ENCODE measurements at regions not wholly inside any gene's neighbourhood (a gene's known extent, or its start where the extent isn't known, plus 50 kb on each side); places are given as distances from the start of the nearest gene placed in this dataset.

- intact Hi-C loops (cut with micrococcal nuclease), result no loop called here
- no peaks in the 10 kb centered on the region for H4K20me1 ChIP-seq (replicated peaks; ENCODE audit: control insufficient read depth, insufficient read depth, low read length)
- H2AFZ ChIP-seq (ENCODE audit: low read depth, low read length), result peak overlapping the region; percentile 55; the same call in 1 of the 2 replicates
- DNase-seq (ENCODE audit: extremely low read depth in 1 of 4, low spot score in 3 of 4) (peak; percentile 13 to 38 (median 25)), ATAC-seq (peak; percentile 71), FAIRE-seq (no peak)
- H3K4me1 ChIP-seq (replicated peaks in 1 of 2; ENCODE audit: control insufficient read depth in 2 of 2, insufficient read depth in 2 of 2, low read length in 2 of 2), result no peaks in the 10 kb centered on the region; a peak in 1 of 5 replicates
- peaks cover 2% of the 10 kb centered on the region; the same call in 1 of the 2 replicates for H3K9me3 ChIP-seq (replicated peaks; ENCODE audit: control insufficient read depth, insufficient read depth, low read depth, low read length)
- no peak overlapping the region for H3K27ac ChIP-seq (ENCODE audit: extremely low read depth, low read depth, low read length)
- no peak overlapping the region for H3K4me3 ChIP-seq
- H3K36me3 ChIP-seq (ENCODE audit: control insufficient read depth, insufficient read depth, low read length), result no peaks in the 10 kb centered on the region
- H3K9ac ChIP-seq (ENCODE audit: insufficient read depth in 1 of 2, low read depth in 2 of 2, low read length in 2 of 2), result no peak overlapping the region
- peak; percentile 45 for TF ChIP-seq CBFA2T3 (IDR thresholded peaks at IDR 0.05)
- TF ChIP-seq CHD7 (IDR thresholded peaks at IDR 0.05; ENCODE audit: low read depth, low read length), result no peak
- TF ChIP-seq PKNOX1 (IDR thresholded peaks at IDR 0.05), result peak; percentile 81
- TF ChIP-seq ESRRB (CRISPR knock-in tag; IDR thresholded peaks at IDR 0.05; ENCODE audit: borderline replicate concordance), result no peak
- no peaks in the 10 kb centered on the region for H3K79me2 ChIP-seq (ENCODE audit: control insufficient read depth, insufficient read depth, low read length)
- in situ Hi-C loops (cut with MboI), result no loop called here
- no peaks in the 10 kb centered on the region for H3K9me1 ChIP-seq (ENCODE audit: control insufficient read depth, insufficient read depth, low read length)
- BruUV-seq (replicated peaks), result no TSS peak
- CTCF ChIA-PET (ENCODE audit: low intra/inter-chr PET ratio), result no interaction called here
- 9% methylated on average over 6 of the region's 7 CpGs for WGBS (ENCODE audit: insufficient coverage, low coverage, missing lambda C conversion rate)
- H3K27me3 ChIP-seq (ENCODE audit: control insufficient read depth in 2 of 2, insufficient read depth in 2 of 2, low read length in 2 of 2), result no peaks in the 10 kb centered on the region
- POLR2A ChIA-PET, result no interaction called here
- peak overlapping the region; percentile 11; the same call in 1 of the 2 replicates for H3K4me2 ChIP-seq (ENCODE audit: insufficient read depth, low read length)
Measured at GRCh38 chrX:39534949-39535348, 562.8 kb downstream of the BCOR start.
